PC-3 (cell line): ENCODE measurements at regions not wholly inside any gene's neighbourhood (a gene's known extent, or its start where the extent isn't known, plus 50 kb on each side); places are given as distances from the start of the nearest gene placed in this dataset.

Source experiments
- ATAC-seq: fragments of 200-7000 bp; cut with Tn5 transposase; 2 replicates; pipeline ENCODE4 v1.9.1; 2020; ENCODE audit warnings: mild to moderate bottlenecking, moderate library complexity
- BruUV-seq: library from RNA; stranded (reverse); fragments of 400-500 nt; replicated peaks from 2 replicates; lab custom pipeline; 2021; lab: Mats Ljungman, UMichigan
- CTCF ChIA-PET: fragments of 300-600 bp; sonication (Branson Sonifier 250); formaldehyde crosslinking; loops from one replicate; lab custom pipeline; 2022; ENCODE audit warnings: antibody characterized with exemption; lab: Charles Lee
- POLR2A ChIA-PET: fragments of 300-600 bp; sonication (Branson Sonifier 250); formaldehyde crosslinking; loops from one replicate; lab custom pipeline; 2022; ENCODE audit warnings: antibody characterized with exemption; ENCODE audit not compliant: unreplicated experiment; lab: Charles Lee
- DNase-seq: peaks from one replicate; pipeline ENCODE4 v3.0.0-alpha.2; 2015
- H2AFZ ChIP-seq: fragments of 300-600 bp; sonication (generic); 2 replicates; pipeline ENCODE4 v1.6.0; 2016; ENCODE audit warnings: antibody characterized with exemption, low read length
- H3F3A ChIP-seq: fragments of 300-600 bp; sonication (generic); one replicate; pipeline ENCODE4 v1.6.0; 2017; ENCODE audit warnings: antibody characterized with exemption, low read length, control low read depth, mild to moderate bottlenecking; ENCODE audit not compliant: unreplicated experiment
- H3K27ac ChIP-seq: fragments of 300-600 bp; sonication (generic); 2 replicates; pipeline ENCODE4 v1.5.1; 2016; ENCODE audit warnings: mild to moderate bottlenecking, low read length
- H3K27me3 ChIP-seq: fragments of 300-600 bp; sonication (generic); 2 replicates; pipeline ENCODE4 v1.6.1; 2016; ENCODE audit warnings: low read length, mixed read lengths
- H3K36me3 ChIP-seq: fragments of 300-600 bp; sonication (generic); 2 replicates; pipeline ENCODE4 v1.6.1; 2016; ENCODE audit warnings: low read depth, mixed run types, low read length, mixed read lengths
- H3K4me1 ChIP-seq: fragments of 300-600 bp; sonication (generic); 2 replicates; pipeline ENCODE4 v1.5.1; 2016; ENCODE audit warnings: low read length; ENCODE audit not compliant: insufficient read depth
- H3K4me2 ChIP-seq: fragments of 300-600 bp; sonication (generic); 2 replicates; pipeline ENCODE4 v1.6.0; 2016; ENCODE audit warnings: low read length
- H3K4me3 ChIP-seq: fragments of 300-600 bp; sonication (generic); 2 replicates; pipeline ENCODE4 v1.5.1; 2016; ENCODE audit warnings: mild to moderate bottlenecking, low read length, mixed read lengths
- H3K79me2 ChIP-seq: fragments of 300-600 bp; sonication (generic); 2 replicates; pipeline ENCODE4 v1.6.1; 2017; ENCODE audit warnings: low read length, mixed read lengths
- H3K9ac ChIP-seq: fragments of 300-600 bp; sonication (generic); 2 replicates; pipeline ENCODE4 v1.6.0; 2016; ENCODE audit warnings: mild to moderate bottlenecking, low read length
- H3K9me2 ChIP-seq: fragments of 300-600 bp; sonication (generic); replicated peaks from 2 replicates; pipeline ENCODE4 v1.6.1; 2016; ENCODE audit warnings: mixed run types, low read length, mixed read lengths
- H3K9me3 ChIP-seq: fragments of 300-600 bp; sonication (generic); 2 replicates; pipeline ENCODE4 v1.6.1; 2016; ENCODE audit warnings: low read length, mixed read lengths
- H4K20me1 ChIP-seq: fragments of 300-600 bp; sonication (generic); 2 replicates; pipeline ENCODE4 v1.6.1; 2016; ENCODE audit warnings: low read length, mixed read lengths
- EZH2 ChIP-seq: fragments of 300-600 bp; sonication (generic); IDR thresholded peaks from one replicate; pipeline ENCODE4 v1.6.1; 2017; ENCODE audit warnings: antibody characterized with exemption, mild to moderate bottlenecking, low read length; ENCODE audit not compliant: unreplicated experiment
- EZH2phosphoT487 ChIP-seq: fragments of 300-600 bp; sonication (generic); IDR thresholded peaks from 2 replicates; pipeline ENCODE4 v1.6.1; 2018; ENCODE audit warnings: mild to moderate bottlenecking, antibody characterized with exemption, low read length, borderline replicate concordance
- intact Hi-C: fragments of 100-400 bp; cut with micrococcal nuclease; formaldehyde crosslinking; loops from 2 replicates; pipeline ENCODE4 v1.9.0; 2023
- TF ChIP-seq, protein P1 (sequence below): fragments of 300-600 bp; sonication (generic); conservative IDR thresholded peaks from 2 replicates; pipeline ENCODE4 v1.5.1; 2017; ENCODE audit warnings: antibody characterized with exemption, low read depth, mild to moderate bottlenecking, low read length

- no peak overlapping the region for H2AFZ ChIP-seq
- BruUV-seq, result no TSS peak
- peaks cover 57% of the 10 kb centered on the region for H3K27me3 ChIP-seq
- no peak overlapping the region for H3K4me2 ChIP-seq
- no peaks in the 10 kb centered on the region for H3K79me2 ChIP-seq
- no peak overlapping the region for H3K4me3 ChIP-seq
- CTCF ChIA-PET, result no interaction called here
- no peaks in the 10 kb centered on the region for H3K36me3 ChIP-seq
- no peak overlapping the region for H3K9ac ChIP-seq
- POLR2A ChIA-PET, result no interaction called here
- no peaks in the 10 kb centered on the region for H3K4me1 ChIP-seq
- no peaks in the 10 kb centered on the region for H3K9me2 ChIP-seq
- no peak overlapping the region for H3K27ac ChIP-seq
- TF ChIP-seq, protein P1, sequence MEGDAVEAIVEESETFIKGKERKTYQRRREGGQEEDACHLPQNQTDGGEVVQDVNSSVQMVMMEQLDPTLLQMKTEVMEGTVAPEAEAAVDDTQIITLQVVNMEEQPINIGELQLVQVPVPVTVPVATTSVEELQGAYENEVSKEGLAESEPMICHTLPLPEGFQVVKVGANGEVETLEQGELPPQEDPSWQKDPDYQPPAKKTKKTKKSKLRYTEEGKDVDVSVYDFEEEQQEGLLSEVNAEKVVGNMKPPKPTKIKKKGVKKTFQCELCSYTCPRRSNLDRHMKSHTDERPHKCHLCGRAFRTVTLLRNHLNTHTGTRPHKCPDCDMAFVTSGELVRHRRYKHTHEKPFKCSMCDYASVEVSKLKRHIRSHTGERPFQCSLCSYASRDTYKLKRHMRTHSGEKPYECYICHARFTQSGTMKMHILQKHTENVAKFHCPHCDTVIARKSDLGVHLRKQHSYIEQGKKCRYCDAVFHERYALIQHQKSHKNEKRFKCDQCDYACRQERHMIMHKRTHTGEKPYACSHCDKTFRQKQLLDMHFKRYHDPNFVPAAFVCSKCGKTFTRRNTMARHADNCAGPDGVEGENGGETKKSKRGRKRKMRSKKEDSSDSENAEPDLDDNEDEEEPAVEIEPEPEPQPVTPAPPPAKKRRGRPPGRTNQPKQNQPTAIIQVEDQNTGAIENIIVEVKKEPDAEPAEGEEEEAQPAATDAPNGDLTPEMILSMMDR, result no peak
- H4K20me1 ChIP-seq, result no peaks in the 10 kb centered on the region
- ATAC-seq, result no peak
- no peaks in the 10 kb centered on the region for H3F3A ChIP-seq
- DNase-seq, result no peak
- no peaks in the 10 kb centered on the region; the same call in 1 of the 2 replicates for H3K9me3 ChIP-seq
- intact Hi-C loops, result no loop called here
These were observed 257.0 kb upstream of the BTBD3 start for GRCh38 chr20:11660673-11661072.

DNA sequence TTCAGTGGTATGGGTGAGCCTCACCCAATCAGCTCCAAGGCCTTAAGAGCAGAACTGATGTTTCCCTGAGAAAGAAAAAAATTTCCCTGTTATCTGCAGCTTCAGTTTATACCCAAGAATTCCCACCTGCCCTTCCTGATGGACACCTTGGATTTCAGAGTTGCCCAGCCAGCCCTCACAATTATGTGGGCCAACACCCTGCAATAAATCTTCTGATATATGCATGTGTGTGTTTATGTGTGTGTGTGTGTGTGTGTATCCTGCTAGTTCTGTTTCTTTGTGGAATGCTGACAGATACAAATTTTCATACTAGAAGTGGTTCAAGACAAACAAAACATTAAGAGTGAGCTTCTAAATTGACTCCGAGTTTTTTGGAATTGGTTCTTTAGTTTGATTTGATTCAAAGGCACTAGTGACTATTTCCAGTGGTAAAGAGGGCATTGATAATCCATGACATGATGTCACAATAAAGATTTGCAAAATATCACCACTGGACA lies 246.6 kb upstream of the BTBD3 start:
- ATAC-seq, result no peak
- CTCF ChIA-PET, result interaction anchor here (0.7 kb wide), 1 partner anchor 1183 kb away, joined by 4 read pairs; no protein-coding TSS in a partner anchor

GRCh38 chr20:11672959-11673358 lies 244.7 kb upstream of the BTBD3 start:
- no peak overlapping the region for H2AFZ ChIP-seq
- TF ChIP-seq, protein P1, result no peak
- no peak for TF ChIP-seq EZH2phosphoT487
- no peak for TF ChIP-seq EZH2
- DNase-seq (no peak), ATAC-seq (no peak)
- H3K36me3 ChIP-seq, result no peaks in the 10 kb centered on the region
- ChIA-PET CTCF (no interaction called here), POLR2A (no interaction called here)
- no TSS peak for BruUV-seq
- H3K4me3 ChIP-seq, result no peak overlapping the region
- H3F3A ChIP-seq, result no peaks in the 10 kb centered on the region
- H4K20me1 ChIP-seq, result no peaks in the 10 kb centered on the region
- intact Hi-C loops, result no loop called here
- H3K27ac ChIP-seq, result no peak overlapping the region
- H3K9me2 ChIP-seq, result no peaks in the 10 kb centered on the region
- H3K9me3 ChIP-seq, result no peaks in the 10 kb centered on the region
- H3K4me2 ChIP-seq, result no peak overlapping the region
- no peak overlapping the region for H3K9ac ChIP-seq
- peaks cover 33% of the 10 kb centered on the region for H3K27me3 ChIP-seq
- H3K4me1 ChIP-seq, result no peaks in the 10 kb centered on the region
- H3K79me2 ChIP-seq, result no peaks in the 10 kb centered on the region

More for the DNA sequence above, 246.6 kb upstream of the BTBD3 start:
- Histone ChIP-seq H3K27me3 (peaks cover 47% of the 10 kb centered on the region), H2AFZ (no peak overlapping the region), H3K27ac (no peak overlapping the region), H3K79me2 (no peaks in the 10 kb centered on the region), H3K9ac (no peak overlapping the region), H4K20me1 (no peaks in the 10 kb centered on the region), H3K36me3 (no peaks in the 10 kb centered on the region), H3K9me2 (no peaks in the 10 kb centered on the region), H3K4me1 (no peaks in the 10 kb centered on the region), H3K4me3 (no peak overlapping the region), H3K9me3 (no peaks in the 10 kb centered on the region), H3F3A (no peaks in the 10 kb centered on the region), H3K4me2 (no peak overlapping the region)
- TF ChIP-seq, protein P1, result no peak
- no peak for TF ChIP-seq EZH2phosphoT487
- TF ChIP-seq EZH2, result no peak
- no peak for DNase-seq
- POLR2A ChIA-PET, result no interaction called here
- BruUV-seq, result no TSS peak
- intact Hi-C loops, result no loop called here
